MCF 10A (cell line): ENCODE measurements at regions not wholly inside any gene's neighbourhood (a gene's known extent, or its start where the extent isn't known, plus 50 kb on each side); places are given as distances from the start of the nearest gene placed in this dataset.

Experiments used
- BruUV-seq: library from RNA; stranded (reverse); fragments of 400-500 nt; replicated peaks from 2 replicates; lab custom pipeline; 2021; lab: Mats Ljungman, UMichigan
- CTCF ChIA-PET: fragments of 300-600 bp; sonication (Branson Sonifier 250); formaldehyde crosslinking; extraction: SDS; loops from one replicate; lab custom pipeline; 2021; ENCODE audit warnings: antibody characterized with exemption, inconsistent platforms; lab: Yijun Ruan, JAX
- POLR2A ChIA-PET: fragments of 300-600, 350-650 bp; sonication (Branson Sonifier 250); formaldehyde crosslinking; extraction: SDS; loops from one replicate; lab custom pipeline; 2020; ENCODE audit warnings: antibody characterized with exemption, inconsistent platforms; lab: Yijun Ruan, JAX
- DNase-seq: peaks from one replicate; pipeline ENCODE4 v3.0.0-alpha.2; 2018; ENCODE audit not compliant: unreplicated experiment
- H3K27ac Mint-ChIP-seq: one replicate; pipeline ENCODE4 v1.8.0; 2022; ENCODE audit warnings: mild to moderate bottlenecking, low read depth, mixed read lengths; ENCODE audit not compliant: unreplicated experiment
- H3K27me3 Mint-ChIP-seq: one replicate; pipeline ENCODE4 v1.8.0; 2022; ENCODE audit warnings: mixed read lengths; ENCODE audit not compliant: insufficient read depth, unreplicated experiment
- H3K36me3 Mint-ChIP-seq: one replicate; pipeline ENCODE4 v1.8.0; 2022; ENCODE audit warnings: mild to moderate bottlenecking, moderate library complexity, mixed read lengths; ENCODE audit not compliant: insufficient read depth, unreplicated experiment
- H3K4me1 Mint-ChIP-seq: one replicate; pipeline ENCODE4 v1.8.0; 2022; ENCODE audit warnings: mixed read lengths; ENCODE audit not compliant: insufficient read depth, unreplicated experiment
- H3K4me3 Mint-ChIP-seq: one replicate; pipeline ENCODE4 v1.8.0; 2022; ENCODE audit warnings: mild to moderate bottlenecking, moderate library complexity, mixed read lengths; ENCODE audit not compliant: unreplicated experiment
- H3K9me3 Mint-ChIP-seq: one replicate; pipeline ENCODE4 v1.8.0; 2022; ENCODE audit warnings: mixed read lengths; ENCODE audit not compliant: unreplicated experiment
- intact Hi-C: fragments of 100-400 bp; cut with micrococcal nuclease; formaldehyde crosslinking; loops from 2 replicates; pipeline ENCODE4 v1.14.1; 2022
- TF ChIP-seq, protein P1 (sequence below): fragments of 200-600 bp; IDR thresholded peaks from one replicate; pipeline ENCODE4 v1.8.0; 2022; ENCODE audit warnings: antibody characterized with exemption, mild to moderate bottlenecking; ENCODE audit not compliant: unreplicated experiment

GRCh38 chr22:47576908-47577307, 814.5 kb downstream of the TBC1D22A start:
- H3K9me3 Mint-ChIP-seq, result no peaks in the 10 kb centered on the region
- CTCF ChIA-PET, result no interaction called here
- no peaks in the 10 kb centered on the region for H3K27me3 Mint-ChIP-seq
- TF ChIP-seq, protein P1, sequence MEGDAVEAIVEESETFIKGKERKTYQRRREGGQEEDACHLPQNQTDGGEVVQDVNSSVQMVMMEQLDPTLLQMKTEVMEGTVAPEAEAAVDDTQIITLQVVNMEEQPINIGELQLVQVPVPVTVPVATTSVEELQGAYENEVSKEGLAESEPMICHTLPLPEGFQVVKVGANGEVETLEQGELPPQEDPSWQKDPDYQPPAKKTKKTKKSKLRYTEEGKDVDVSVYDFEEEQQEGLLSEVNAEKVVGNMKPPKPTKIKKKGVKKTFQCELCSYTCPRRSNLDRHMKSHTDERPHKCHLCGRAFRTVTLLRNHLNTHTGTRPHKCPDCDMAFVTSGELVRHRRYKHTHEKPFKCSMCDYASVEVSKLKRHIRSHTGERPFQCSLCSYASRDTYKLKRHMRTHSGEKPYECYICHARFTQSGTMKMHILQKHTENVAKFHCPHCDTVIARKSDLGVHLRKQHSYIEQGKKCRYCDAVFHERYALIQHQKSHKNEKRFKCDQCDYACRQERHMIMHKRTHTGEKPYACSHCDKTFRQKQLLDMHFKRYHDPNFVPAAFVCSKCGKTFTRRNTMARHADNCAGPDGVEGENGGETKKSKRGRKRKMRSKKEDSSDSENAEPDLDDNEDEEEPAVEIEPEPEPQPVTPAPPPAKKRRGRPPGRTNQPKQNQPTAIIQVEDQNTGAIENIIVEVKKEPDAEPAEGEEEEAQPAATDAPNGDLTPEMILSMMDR, result no peak
- H3K4me1 Mint-ChIP-seq, result peaks cover 17% of the 10 kb centered on the region
- no peak for DNase-seq
- no peak overlapping the region for H3K27ac Mint-ChIP-seq
- H3K4me3 Mint-ChIP-seq, result no peak overlapping the region
- no peaks in the 10 kb centered on the region for H3K36me3 Mint-ChIP-seq
- BruUV-seq, result no TSS peak
- POLR2A ChIA-PET, result no interaction called here
- intact Hi-C loops, result no loop called here

GRCh38 chr22:47575291-47575690, 812.8 kb downstream of the TBC1D22A start:
- BruUV-seq, result no TSS peak
- no peak for DNase-seq
- ChIA-PET CTCF (no interaction called here), POLR2A (no interaction called here)
- Mint-ChIP-seq H3K4me3 (no peak overlapping the region), H3K4me1 (peaks cover 14% of the 10 kb centered on the region), H3K9me3 (no peaks in the 10 kb centered on the region), H3K27me3 (no peaks in the 10 kb centered on the region), H3K36me3 (no peaks in the 10 kb centered on the region), H3K27ac (no peak overlapping the region)
- TF ChIP-seq, protein P1, result no peak
- intact Hi-C loops, result no loop called here

- no TSS peak for BruUV-seq
- Mint-ChIP-seq H3K9me3 (no peaks in the 10 kb centered on the region), H3K4me3 (no peak overlapping the region), H3K27me3 (no peaks in the 10 kb centered on the region), H3K4me1 (peaks cover 12% of the 10 kb centered on the region), H3K27ac (no peak overlapping the region), H3K36me3 (no peaks in the 10 kb centered on the region)
- intact Hi-C loops, result no loop called here
- CTCF ChIA-PET, result no interaction called here
- DNase-seq, result no peak
- TF ChIP-seq, protein P1, result no peak
- POLR2A ChIA-PET, result no interaction called here
Observed at GRCh38 chr22:47574556-47574955, 812.1 kb downstream of the TBC1D22A start.

DNA sequence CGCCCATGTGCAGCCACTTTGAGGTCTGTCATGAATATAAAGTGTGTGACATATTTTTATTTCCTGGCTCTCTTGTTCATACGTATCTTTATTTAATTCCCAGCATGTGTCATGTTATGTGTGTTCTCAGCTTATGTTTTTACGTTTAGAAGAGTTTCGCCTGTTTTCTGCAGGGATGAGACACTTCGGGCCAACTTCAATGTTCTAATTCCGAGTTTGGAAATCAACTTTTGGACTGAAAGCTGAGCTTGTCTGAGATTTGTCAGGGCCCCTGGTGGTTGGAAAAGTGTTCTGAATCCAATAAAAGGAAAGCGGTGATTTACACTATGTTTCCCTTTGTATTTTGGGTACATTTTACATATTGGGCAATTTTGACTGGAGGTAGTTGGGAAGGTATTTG, 810.7 kb downstream of the TBC1D22A start:
- Mint-ChIP-seq H3K9me3 (no peaks in the 10 kb centered on the region), H3K4me3 (no peak overlapping the region), H3K36me3 (no peaks in the 10 kb centered on the region), H3K4me1 (peaks cover 12% of the 10 kb centered on the region), H3K27ac (no peak overlapping the region), H3K27me3 (no peaks in the 10 kb centered on the region)
- BruUV-seq, result no TSS peak
- DNase-seq, result no peak
- TF ChIP-seq, protein P1, result no peak
- ChIA-PET CTCF (interaction anchor here (0.6 kb wide), 1 partner anchor 819 kb away, joined by 3 read pairs; no protein-coding TSS in a partner anchor), POLR2A (no interaction called here)
- intact Hi-C loops, result no loop called here
